ENCODE measurements at regions not wholly inside any gene's neighbourhood (a gene's known extent, or its start where the extent isn't known, plus 50 kb on each side); places are given as distances from the start of the nearest gene placed in this dataset.

DNA sequence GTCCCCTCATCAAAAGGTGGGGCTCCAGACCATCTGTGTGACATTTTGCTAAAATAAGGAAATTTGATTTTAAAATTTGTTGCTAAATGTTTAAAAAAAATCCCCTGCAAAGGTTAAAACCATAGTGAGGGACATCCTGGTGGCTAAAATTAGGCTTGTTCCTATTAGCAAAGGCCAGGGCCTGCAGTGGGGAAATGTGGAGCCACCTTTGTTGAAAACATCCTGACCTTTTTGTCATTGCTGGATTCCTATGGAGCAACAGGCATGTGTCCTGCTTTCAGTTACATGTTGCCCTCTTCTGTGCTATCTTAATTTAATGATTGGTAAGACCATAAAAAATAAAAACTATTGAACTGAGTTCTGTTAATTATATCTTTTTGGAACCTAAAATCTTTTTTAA is 524.3 kb downstream of the KCTD12 start:
- TF ChIP-seq POLR2A (IDR thresholded peaks at IDR 0.05; ENCODE audit: low read depth) (no peak), POLR2AphosphoS5 (IDR thresholded peaks at IDR 0.05) (no peak)
- TF ChIP-seq, protein P1, sequence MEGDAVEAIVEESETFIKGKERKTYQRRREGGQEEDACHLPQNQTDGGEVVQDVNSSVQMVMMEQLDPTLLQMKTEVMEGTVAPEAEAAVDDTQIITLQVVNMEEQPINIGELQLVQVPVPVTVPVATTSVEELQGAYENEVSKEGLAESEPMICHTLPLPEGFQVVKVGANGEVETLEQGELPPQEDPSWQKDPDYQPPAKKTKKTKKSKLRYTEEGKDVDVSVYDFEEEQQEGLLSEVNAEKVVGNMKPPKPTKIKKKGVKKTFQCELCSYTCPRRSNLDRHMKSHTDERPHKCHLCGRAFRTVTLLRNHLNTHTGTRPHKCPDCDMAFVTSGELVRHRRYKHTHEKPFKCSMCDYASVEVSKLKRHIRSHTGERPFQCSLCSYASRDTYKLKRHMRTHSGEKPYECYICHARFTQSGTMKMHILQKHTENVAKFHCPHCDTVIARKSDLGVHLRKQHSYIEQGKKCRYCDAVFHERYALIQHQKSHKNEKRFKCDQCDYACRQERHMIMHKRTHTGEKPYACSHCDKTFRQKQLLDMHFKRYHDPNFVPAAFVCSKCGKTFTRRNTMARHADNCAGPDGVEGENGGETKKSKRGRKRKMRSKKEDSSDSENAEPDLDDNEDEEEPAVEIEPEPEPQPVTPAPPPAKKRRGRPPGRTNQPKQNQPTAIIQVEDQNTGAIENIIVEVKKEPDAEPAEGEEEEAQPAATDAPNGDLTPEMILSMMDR (IDR thresholded peaks at IDR 0.05) = no peak
